ENCODE measurements at regions not wholly inside any gene's neighbourhood (a gene's known extent, or its start where the extent isn't known, plus 50 kb on each side); places are given as distances from the start of the nearest gene placed in this dataset.

GRCh38 chr2:58517881-58518280 is 276.8 kb upstream of the FANCL start:
- H3K4me1 ChIP-seq, result no peaks in the 10 kb centered on the region
- H3K27me3 ChIP-seq, result no peaks in the 10 kb centered on the region
- TF ChIP-seq POLR2AphosphoS5 (IDR thresholded peaks at IDR 0.05) (no peak), CTCF (IDR thresholded peaks at IDR 0.05) (no peak), POLR2A (IDR thresholded peaks at IDR 0.05) (no peak)
- H3K36me3 ChIP-seq, result no peaks in the 10 kb centered on the region
- intact Hi-C loops (cut with DNase I; ENCODE audit: low total_unique reads), result no loop called here
- no peak for DNase-seq (ENCODE audit: low spot score in 2 of 2)
- H3K9me3 ChIP-seq, result no peaks in the 10 kb centered on the region
- no peak overlapping the region for H3K27ac ChIP-seq
- no peak overlapping the region for H3K4me3 ChIP-seq

GRCh38 chr2:58516695-58517094 is 275.6 kb upstream of the FANCL start:
- DNase-seq (ENCODE audit: low spot score in 2 of 2), result no peak
- TF ChIP-seq POLR2A (IDR thresholded peaks at IDR 0.05), result no peak
- no peak for TF ChIP-seq CTCF (IDR thresholded peaks at IDR 0.05)
- no peak for TF ChIP-seq POLR2AphosphoS5 (IDR thresholded peaks at IDR 0.05)
- intact Hi-C loops (cut with DNase I; ENCODE audit: low total_unique reads), result no loop called here
- H3K4me1 ChIP-seq, result no peaks in the 10 kb centered on the region
- H3K36me3 ChIP-seq, result no peaks in the 10 kb centered on the region
- H3K4me3 ChIP-seq, result no peak overlapping the region
- H3K27me3 ChIP-seq, result no peaks in the 10 kb centered on the region
- H3K9me3 ChIP-seq, result no peaks in the 10 kb centered on the region
- H3K27ac ChIP-seq, result no peak overlapping the region

GRCh38 chr2:58515827-58516573 is 274.9 kb upstream of the FANCL start:
- H3K27me3 ChIP-seq, result no peaks in the 10 kb centered on the region
- DNase-seq (ENCODE audit: low spot score in 2 of 2), result no peak
- no peaks in the 10 kb centered on the region for H3K9me3 ChIP-seq
- H3K4me1 ChIP-seq, result no peaks in the 10 kb centered on the region
- intact Hi-C loops (cut with DNase I; ENCODE audit: low total_unique reads), result no loop called here
- no peak overlapping the region for H3K4me3 ChIP-seq
- H3K27ac ChIP-seq, result no peak overlapping the region
- TF ChIP-seq POLR2A (IDR thresholded peaks at IDR 0.05) (no peak), POLR2AphosphoS5 (IDR thresholded peaks at IDR 0.05) (no peak), CTCF (IDR thresholded peaks at IDR 0.05) (no peak)
- no peaks in the 10 kb centered on the region for H3K36me3 ChIP-seq

- no peak for DNase-seq (ENCODE audit: low spot score in 2 of 2)
- no peaks in the 10 kb centered on the region for H3K36me3 ChIP-seq
- H3K27ac ChIP-seq, result no peak overlapping the region
- TF ChIP-seq POLR2AphosphoS5 (IDR thresholded peaks at IDR 0.05) (no peak), POLR2A (IDR thresholded peaks at IDR 0.05) (no peak), CTCF (IDR thresholded peaks at IDR 0.05) (no peak)
- H3K4me1 ChIP-seq, result no peaks in the 10 kb centered on the region
- H3K9me3 ChIP-seq, result no peaks in the 10 kb centered on the region
- intact Hi-C loops (cut with DNase I; ENCODE audit: low total_unique reads), result no loop called here
- no peak overlapping the region for H3K4me3 ChIP-seq
- H3K27me3 ChIP-seq, result no peaks in the 10 kb centered on the region
Observed at GRCh38 chr2:58514252-58514651, 273.1 kb upstream of the FANCL start.

GRCh38 chr2:58512878-58513277 is 271.8 kb upstream of the FANCL start:
- Histone ChIP-seq H3K4me3 (no peak overlapping the region), H3K4me1 (no peaks in the 10 kb centered on the region), H3K27me3 (no peaks in the 10 kb centered on the region), H3K9me3 (no peaks in the 10 kb centered on the region), H3K27ac (no peak overlapping the region), H3K36me3 (no peaks in the 10 kb centered on the region)
- DNase-seq (ENCODE audit: low spot score in 2 of 2), result no peak
- TF ChIP-seq POLR2A (IDR thresholded peaks at IDR 0.05), result no peak
- no peak for TF ChIP-seq CTCF (IDR thresholded peaks at IDR 0.05)
- TF ChIP-seq POLR2AphosphoS5 (IDR thresholded peaks at IDR 0.05), result no peak
- intact Hi-C loops (cut with DNase I; ENCODE audit: low total_unique reads), result no loop called here
